Muscle layer of duodenum (tissue), 2 donors: ENCODE measurements at regions not wholly inside any gene's neighbourhood (a gene's known extent, or its start where the extent isn't known, plus 50 kb on each side); places are given as distances from the start of the nearest gene placed in this dataset.
"Not testable (repeated sequence)": the region's sequence is repeated elsewhere in the genome, so short reads cannot be mapped to it uniquely, and the experiment has no call there.

Source experiments
- H3K27ac ChIP-seq: one replicate; pipeline ENCODE4 v1.7.0; 2013; ENCODE audit warnings: mild to moderate bottlenecking, low read length
- H3K27me3 ChIP-seq: one replicate; pipeline ENCODE4 v1.7.0; 2013; ENCODE audit warnings: low read depth, mild to moderate bottlenecking, control low read depth, low read length
- H3K36me3 ChIP-seq, 2 donors: one replicate each; pipeline ENCODE4 v1.7.0; 2013; ENCODE audit warnings: low read length in 2 of 2, control low read depth in 1 of 2, mild to moderate bottlenecking in 1 of 2; ENCODE audit not compliant: insufficient read depth in 2 of 2, control insufficient read depth in 1 of 2
- H3K4me1 ChIP-seq, 2 donors: one replicate each; pipeline ENCODE4 v1.7.0; 2013; ENCODE audit warnings: low read length in 2 of 2, mild to moderate bottlenecking in 2 of 2, control low read depth in 1 of 2, moderate library complexity in 1 of 2; ENCODE audit not compliant: insufficient read depth in 2 of 2, control insufficient read depth in 1 of 2
- H3K4me3 ChIP-seq, 2 donors: one replicate each; pipeline ENCODE4 v1.7.0; 2013; ENCODE audit warnings: low read length in 2 of 2, low read depth in 1 of 2, mild to moderate bottlenecking in 1 of 2
- H3K9me3 ChIP-seq, 2 donors: one replicate each; pipeline ENCODE4 v1.7.0; 2013; ENCODE audit warnings: low read length in 2 of 2, control low read depth in 1 of 2, mild to moderate bottlenecking in 1 of 2; ENCODE audit not compliant: control insufficient read depth in 1 of 2
- donor health status: healthy.

DNA sequence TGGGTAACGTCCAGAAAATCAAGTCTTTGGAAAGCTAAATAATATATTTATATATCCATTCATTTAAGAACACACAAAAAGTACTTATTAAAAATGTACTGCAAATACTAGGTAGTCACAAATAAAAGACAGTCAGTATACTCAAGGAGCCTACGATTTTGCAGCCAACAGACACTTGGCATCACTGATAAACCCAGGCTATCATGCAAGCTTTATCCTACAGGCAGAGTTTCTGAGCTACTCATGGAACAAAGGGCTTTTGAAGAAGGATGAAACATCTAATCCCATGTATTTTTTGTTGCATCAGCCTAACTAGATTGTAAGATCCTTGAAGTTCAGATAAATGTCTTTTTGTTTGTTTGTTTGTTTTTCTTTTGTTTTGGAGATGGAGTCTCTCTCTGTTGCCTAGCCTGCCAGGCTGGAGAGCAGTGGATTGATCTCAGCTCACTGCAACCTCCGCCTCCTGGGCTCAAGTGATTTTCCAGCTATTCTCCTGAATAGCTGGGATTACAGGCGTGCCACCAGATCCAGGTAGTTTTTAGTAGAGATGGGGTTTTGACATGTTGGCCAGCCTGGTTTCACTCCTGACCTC lies 319.4 kb upstream of the MDFIC2 start:
- Histone ChIP-seq H3K36me3 (no peaks in the 10 kb centered on the region), H3K4me1 (no peaks in the 10 kb centered on the region), H3K4me3 (no peak overlapping the region), H3K9me3 (no peaks in the 10 kb centered on the region), H3K27me3 (no peaks in the 10 kb centered on the region), H3K27ac (no peak overlapping the region)

DNA sequence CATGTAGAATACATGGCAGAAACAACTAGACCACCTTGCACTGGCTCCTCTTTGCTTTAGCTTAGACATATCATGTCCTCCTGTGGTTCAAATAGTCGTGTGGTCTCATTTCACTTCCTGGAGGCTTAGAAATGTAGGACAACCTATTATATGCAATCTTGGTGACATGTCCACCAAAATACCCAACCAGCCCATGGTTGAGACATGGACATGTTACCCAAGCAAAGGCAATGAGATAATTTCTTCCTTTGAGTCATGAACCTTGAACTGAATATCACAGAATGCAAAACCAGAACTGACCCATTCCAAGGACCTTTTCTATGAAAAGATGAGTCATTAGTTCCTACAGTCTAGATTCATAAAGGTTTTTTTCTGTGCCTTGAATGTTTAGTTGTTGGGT lies 309.0 kb upstream of the MDFIC2 start:
- no peaks in the 10 kb centered on the region for H3K36me3 ChIP-seq
- no peaks in the 10 kb centered on the region for H3K9me3 ChIP-seq
- H3K27ac ChIP-seq, result no peak overlapping the region
- H3K27me3 ChIP-seq, result no peaks in the 10 kb centered on the region
- no peaks in the 10 kb centered on the region for H3K4me1 ChIP-seq
- no peak overlapping the region for H3K4me3 ChIP-seq

DNA sequence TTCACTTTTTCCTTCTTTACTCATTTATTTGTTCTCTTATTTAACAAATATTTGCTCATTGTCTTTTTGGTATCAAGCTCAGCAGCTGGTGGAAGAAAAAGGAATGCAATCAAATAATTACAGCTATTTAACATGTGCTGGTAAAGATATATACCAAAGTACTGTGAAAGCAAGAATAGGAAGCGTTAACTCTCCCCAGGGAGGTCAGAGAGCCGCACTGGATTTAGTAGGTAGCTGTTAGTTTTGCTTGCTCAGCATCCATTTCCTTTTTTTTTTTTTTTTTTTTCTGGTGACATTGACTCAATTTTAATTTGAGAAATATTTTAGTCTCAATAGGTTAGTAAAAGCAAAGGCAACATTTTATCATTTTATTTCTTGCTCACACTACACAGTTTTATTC lies 308.5 kb upstream of the MDFIC2 start:
- H3K27me3 ChIP-seq, result no peaks in the 10 kb centered on the region
- no peaks in the 10 kb centered on the region for H3K36me3 ChIP-seq
- H3K4me1 ChIP-seq, result no peaks in the 10 kb centered on the region
- no peak overlapping the region for H3K27ac ChIP-seq
- no peak overlapping the region for H3K4me3 ChIP-seq
- no peaks in the 10 kb centered on the region for H3K9me3 ChIP-seq

DNA sequence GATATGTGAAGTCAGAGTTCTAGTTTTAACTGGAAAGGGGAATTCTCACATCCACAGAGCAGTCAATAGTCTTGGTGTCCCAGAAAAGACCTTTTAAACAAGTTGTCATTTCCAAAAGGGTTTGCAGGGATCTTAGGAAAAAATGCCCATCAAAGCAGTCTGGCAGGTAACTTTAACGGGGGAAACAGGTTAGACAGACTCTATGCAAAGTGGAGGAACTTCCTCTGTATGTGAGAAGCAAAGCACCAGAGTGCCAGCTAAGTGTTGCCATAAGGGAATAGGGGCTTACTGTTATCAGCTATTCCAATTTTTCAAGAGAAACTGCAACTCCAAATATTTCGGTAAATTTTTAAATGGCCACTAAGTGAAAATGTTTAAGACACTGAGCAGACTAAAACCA lies 307.9 kb upstream of the MDFIC2 start:
- Histone ChIP-seq H3K27ac (no peak overlapping the region), H3K4me3 (no peak overlapping the region), H3K4me1 (no peaks in the 10 kb centered on the region), H3K27me3 (no peaks in the 10 kb centered on the region), H3K36me3 (no peaks in the 10 kb centered on the region), H3K9me3 (no peaks in the 10 kb centered on the region)

DNA sequence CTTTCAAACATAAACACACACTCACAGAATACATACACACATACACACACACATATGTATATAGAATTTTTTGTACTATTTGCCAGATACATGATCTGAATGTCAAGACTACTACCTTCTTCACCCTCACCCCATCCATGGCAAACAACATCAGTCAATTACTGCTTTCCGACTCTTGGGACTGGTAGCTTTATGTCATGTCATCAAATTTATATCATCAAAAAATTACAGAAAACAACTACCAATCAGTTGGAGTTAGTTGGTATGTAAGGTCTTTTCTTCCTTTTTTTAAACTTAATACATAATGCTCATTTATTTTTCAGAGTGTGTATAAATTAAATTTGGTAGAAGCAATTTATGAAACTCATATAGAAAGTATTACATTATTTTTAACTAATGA lies 305.7 kb upstream of the MDFIC2 start:
- H3K27ac ChIP-seq, result no peak overlapping the region
- H3K4me1 ChIP-seq, result no peaks in the 10 kb centered on the region
- H3K36me3 ChIP-seq, result no peaks in the 10 kb centered on the region
- H3K9me3 ChIP-seq, result no peaks in the 10 kb centered on the region
- no peaks in the 10 kb centered on the region for H3K27me3 ChIP-seq
- H3K4me3 ChIP-seq, result no peak overlapping the region

DNA sequence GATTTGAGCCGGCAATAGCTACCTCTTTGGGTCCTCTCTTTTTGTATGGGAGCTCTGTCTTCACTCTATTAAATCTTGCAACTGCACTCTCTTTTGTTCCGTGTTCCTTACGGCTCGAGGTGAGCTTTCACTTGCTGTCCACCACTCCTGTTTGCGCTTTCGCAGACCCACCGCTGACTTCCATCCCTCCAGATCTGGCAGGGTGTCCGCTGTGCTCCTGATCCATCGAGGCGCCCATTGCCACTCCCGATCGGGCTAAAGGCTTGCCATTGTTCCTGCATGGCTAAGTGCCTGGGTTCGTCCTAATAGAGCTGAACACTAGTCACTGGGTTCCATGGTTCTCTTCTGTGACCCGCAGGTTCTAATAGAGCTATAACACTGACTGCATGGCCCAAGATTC lies 304.9 kb upstream of the MDFIC2 start:
- H3K27me3 ChIP-seq, H3K36me3 ChIP-seq, H3K4me1 ChIP-seq, H3K27ac ChIP-seq, H3K4me3 ChIP-seq, H3K9me3 ChIP-seq: not testable (repeated sequence)

DNA sequence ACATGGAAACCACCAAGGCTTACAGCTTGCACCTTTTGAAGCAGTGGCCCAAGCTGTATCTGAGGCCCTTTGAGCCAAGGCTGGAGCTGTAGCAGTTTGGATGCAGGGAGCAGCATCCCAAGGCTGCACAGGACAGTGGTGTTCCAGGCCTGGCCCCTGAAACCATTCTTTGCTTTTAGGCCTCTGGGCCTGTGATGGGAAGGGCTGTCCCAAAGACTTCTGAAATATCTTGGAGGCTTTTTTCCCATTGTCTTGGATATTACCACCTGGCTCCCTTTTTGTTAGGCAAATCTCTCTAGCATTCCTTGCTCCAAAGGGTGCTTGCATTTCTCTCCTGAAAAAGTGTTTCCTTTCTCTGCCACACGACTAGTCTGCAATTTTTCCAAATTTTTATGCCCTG lies 302.8 kb upstream of the MDFIC2 start:
- H3K36me3 ChIP-seq, result no peaks in the 10 kb centered on the region
- H3K27ac ChIP-seq, result no peak overlapping the region
- no peaks in the 10 kb centered on the region for H3K27me3 ChIP-seq
- H3K9me3 ChIP-seq, result no peaks in the 10 kb centered on the region
- no peaks in the 10 kb centered on the region for H3K4me1 ChIP-seq
- no peak overlapping the region for H3K4me3 ChIP-seq

DNA sequence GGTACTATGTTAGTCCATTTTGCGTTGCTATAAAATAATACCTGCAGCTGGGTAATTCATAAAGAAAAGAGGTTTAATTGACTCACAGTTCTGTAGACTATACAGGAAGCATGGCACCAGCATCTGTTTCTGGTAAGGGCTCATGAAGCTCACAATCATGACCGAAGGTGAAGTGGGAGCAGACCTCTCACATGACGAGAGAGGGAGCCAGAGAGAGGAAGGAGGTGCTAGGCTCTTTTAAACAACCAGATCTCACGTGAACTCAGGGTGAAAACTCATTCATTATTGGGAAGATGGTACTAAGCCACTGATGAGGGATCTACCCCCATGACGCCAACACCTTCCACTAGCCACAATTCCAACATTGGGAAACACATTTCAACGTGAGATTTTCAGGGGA lies 301.7 kb upstream of the MDFIC2 start:
- Histone ChIP-seq H3K27me3 (no peaks in the 10 kb centered on the region), H3K36me3 (no peaks in the 10 kb centered on the region), H3K27ac (no peak overlapping the region), H3K9me3 (no peaks in the 10 kb centered on the region), H3K4me3 (no peak overlapping the region), H3K4me1 (no peaks in the 10 kb centered on the region)

DNA sequence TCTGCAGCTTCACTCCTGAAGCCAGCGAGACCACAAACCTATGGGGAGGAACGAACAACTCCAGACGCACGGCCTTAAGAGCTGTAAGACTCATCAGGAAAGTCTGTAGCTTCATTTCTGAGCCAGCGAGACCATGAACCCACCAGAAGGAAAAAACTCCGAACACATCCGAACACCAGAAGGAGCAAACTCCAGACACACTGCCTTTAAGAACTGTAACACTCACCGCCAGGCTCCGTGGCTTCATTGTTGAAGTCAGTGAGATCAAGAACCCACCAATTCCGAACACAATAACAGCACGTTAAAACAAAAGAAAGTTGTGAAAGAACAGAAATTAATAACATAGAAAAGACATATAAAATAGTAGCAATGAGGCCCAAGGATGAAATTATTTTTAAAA lies 300.5 kb upstream of the MDFIC2 start:
- Histone ChIP-seq H3K27ac (no peak overlapping the region), H3K4me3 (no peak overlapping the region), H3K27me3 (no peaks in the 10 kb centered on the region), H3K4me1 (no peaks in the 10 kb centered on the region), H3K36me3 (no peaks in the 10 kb centered on the region), H3K9me3 (no peaks in the 10 kb centered on the region)

DNA sequence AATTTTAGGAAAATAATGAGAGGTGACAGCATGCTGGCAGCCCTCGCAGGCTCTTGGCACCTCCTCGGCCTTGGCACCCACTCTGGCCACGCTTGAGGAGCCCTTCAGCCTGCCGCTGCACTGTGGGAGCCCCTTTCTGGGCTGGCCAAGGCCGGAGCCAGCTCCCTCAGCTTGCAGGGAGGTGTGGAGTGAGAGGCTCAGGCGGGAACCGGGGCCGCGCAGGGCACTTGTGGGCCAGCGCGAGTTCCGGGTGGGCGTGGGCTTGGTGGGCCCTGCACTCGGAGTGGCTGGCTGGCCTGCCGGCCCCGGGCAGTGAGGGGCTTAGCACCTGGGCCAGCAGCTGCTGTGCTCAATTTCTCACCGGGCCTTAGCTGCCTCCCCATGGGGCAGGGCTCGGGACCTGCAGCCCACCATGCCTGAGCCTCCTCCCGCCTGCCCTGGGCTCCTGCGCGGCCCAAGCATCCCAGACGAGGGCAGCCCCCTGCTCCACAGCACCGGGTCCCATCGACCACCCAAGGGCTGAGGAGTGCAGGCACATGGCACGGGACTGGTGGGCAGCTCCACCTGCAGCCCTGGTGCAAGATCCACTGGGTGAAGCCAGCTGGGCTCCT lies 299.3 kb upstream of the MDFIC2 start:
- not testable (repeated sequence) for H3K9me3 ChIP-seq, H3K36me3 ChIP-seq, H3K27ac ChIP-seq, H3K4me3 ChIP-seq, H3K4me1 ChIP-seq, H3K27me3 ChIP-seq

DNA sequence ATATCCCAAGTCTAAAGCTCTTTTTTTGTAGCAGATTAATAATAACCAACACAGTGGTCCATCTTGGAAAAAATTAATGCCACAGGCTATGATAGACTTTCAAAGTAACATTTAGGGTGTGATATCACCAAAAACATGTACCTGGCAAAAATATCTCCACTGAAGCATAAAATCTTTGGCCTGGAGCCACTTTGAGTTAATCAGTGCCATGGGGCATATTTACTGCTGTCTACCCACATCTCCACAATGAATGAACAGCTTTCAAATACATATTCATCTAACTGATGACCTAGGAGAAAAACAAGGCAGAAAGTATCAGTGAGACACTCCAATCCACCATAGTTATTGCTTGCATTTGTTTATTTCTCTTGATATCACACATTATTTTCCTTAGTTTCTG lies 296.0 kb upstream of the MDFIC2 start:
- no peak overlapping the region for H3K27ac ChIP-seq
- no peaks in the 10 kb centered on the region for H3K27me3 ChIP-seq

DNA sequence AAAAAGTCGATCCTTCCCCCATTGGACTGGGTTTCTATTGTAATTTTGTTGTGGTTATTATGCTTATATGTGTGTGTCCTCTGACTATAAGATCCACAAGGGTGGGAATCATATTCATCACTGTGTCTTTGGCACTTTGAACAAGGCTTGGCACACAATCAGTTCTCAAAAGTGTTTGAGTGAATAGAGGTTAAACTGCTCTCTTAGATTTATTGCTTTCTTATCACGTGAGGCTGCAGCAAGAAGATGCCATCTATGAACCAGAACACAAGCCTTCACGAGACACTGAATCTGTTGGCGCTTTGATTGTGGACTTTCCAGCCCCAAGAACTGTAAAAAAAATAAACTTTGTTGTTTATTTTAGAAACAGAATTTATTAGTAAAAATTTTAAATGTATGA lies 295.0 kb upstream of the MDFIC2 start:
- Histone ChIP-seq H3K4me1 (no peaks in the 10 kb centered on the region), H3K4me3 (no peak overlapping the region), H3K36me3 (no peaks in the 10 kb centered on the region), H3K9me3 (no peaks in the 10 kb centered on the region), H3K27me3 (no peaks in the 10 kb centered on the region), H3K27ac (no peak overlapping the region)

More for the DNA sequence above, 296.0 kb upstream of the MDFIC2 start:
- H3K4me1 ChIP-seq, result no peaks in the 10 kb centered on the region
- no peaks in the 10 kb centered on the region for H3K36me3 ChIP-seq
- no peaks in the 10 kb centered on the region for H3K9me3 ChIP-seq
- H3K4me3 ChIP-seq, result no peak overlapping the region
